GM23338 (cell line): ENCODE measurements at regions not wholly inside any gene's neighbourhood (a gene's known extent, or its start where the extent isn't known, plus 50 kb on each side); places are given as distances from the start of the nearest gene placed in this dataset.

ENCODE experiments used
- ATAC-seq: fragments of 200-7000 bp; cut with Tn5 transposase; 3 replicates; pipeline ENCODE4 v1.9.1; 2020
- DNase-seq: peaks from one replicate; pipeline ENCODE4 v3.0.0-alpha.2; 2015; ENCODE audit warnings: low spot score
- H2AFZ ChIP-seq: fragments of 200-600 bp; sonication (generic); 2 replicates; pipeline ENCODE4 v1.8.0; 2016; ENCODE audit warnings: antibody characterized with exemption, mild to moderate bottlenecking, moderate library complexity
- H3F3A ChIP-seq: fragments of 200-600 bp; sonication (generic); replicated peaks from 2 replicates; pipeline ENCODE4 v1.8.0; 2017; ENCODE audit warnings: antibody characterized with exemption, mixed run types, low read depth
- H3K27ac ChIP-seq: fragments of 200-600 bp; sonication (generic); 2 replicates; pipeline ENCODE4 v1.6.1; 2016; ENCODE audit warnings: low read depth
- H3K27me3 ChIP-seq: fragments of 200-600 bp; sonication (generic); 2 replicates; pipeline ENCODE4 v1.8.0; 2016; ENCODE audit warnings: mild to moderate bottlenecking, mixed run types, moderate library complexity; ENCODE audit not compliant: insufficient read depth
- H3K36me3 ChIP-seq: fragments of 200-600 bp; sonication (generic); 2 replicates; pipeline ENCODE4 v1.8.0; 2016; ENCODE audit warnings: mild to moderate bottlenecking; ENCODE audit not compliant: insufficient read depth
- H3K4me1 ChIP-seq: fragments of 200-600 bp; sonication (generic); 2 replicates; pipeline ENCODE4 v1.8.0; 2016; ENCODE audit warnings: mild to moderate bottlenecking, moderate library complexity; ENCODE audit not compliant: insufficient read depth
- H3K4me2 ChIP-seq: fragments of 200-600 bp; sonication (generic); 2 replicates; pipeline ENCODE4 v1.7.1; 2017; ENCODE audit warnings: mixed run types
- H3K4me3 ChIP-seq: fragments of 200-600 bp; sonication (generic); 2 replicates; pipeline ENCODE4 v1.6.1; 2016; ENCODE audit warnings: mixed run types
- H3K79me2 ChIP-seq: fragments of 200-600 bp; sonication (generic); replicated peaks from 2 replicates; pipeline ENCODE4 v1.8.0; 2017; ENCODE audit warnings: mild to moderate bottlenecking; ENCODE audit not compliant: insufficient read depth
- H3K9me2 ChIP-seq: fragments of 200-600 bp; sonication (generic); 2 replicates; pipeline ENCODE4 v1.8.0; 2017; ENCODE audit not compliant: insufficient read depth
- H4K20me1 ChIP-seq: fragments of 200-600 bp; sonication (generic); replicated peaks from 2 replicates; pipeline ENCODE4 v1.8.0; 2017; ENCODE audit warnings: mild to moderate bottlenecking; ENCODE audit not compliant: insufficient read depth
- H3K27ac Mint-ChIP-seq: 2 replicates; pipeline ENCODE4 v1.8.0; 2020; ENCODE audit warnings: inconsistent platforms, mild to moderate bottlenecking, moderate library complexity, mixed read lengths
- H3K27me3 Mint-ChIP-seq: 3 replicates; pipeline ENCODE4 v1.8.0; 2022; ENCODE audit warnings: low read depth, mild to moderate bottlenecking, moderate library complexity, mixed read lengths, inconsistent platforms; ENCODE audit not compliant: insufficient read depth, poor library complexity
- H3K36me3 Mint-ChIP-seq: 3 replicates; pipeline ENCODE4 v1.8.0; 2021; ENCODE audit warnings: low read depth, mild to moderate bottlenecking, inconsistent platforms, moderate library complexity, mixed read lengths
- H3K4me1 Mint-ChIP-seq: 3 replicates; pipeline ENCODE4 v1.8.0; 2020; ENCODE audit warnings: mild to moderate bottlenecking, inconsistent platforms, mixed read lengths
- H3K4me3 Mint-ChIP-seq: 3 replicates; pipeline ENCODE4 v1.8.0; 2021; ENCODE audit warnings: moderate library complexity, mild to moderate bottlenecking, inconsistent platforms, mixed read lengths
- H3K9me3 Mint-ChIP-seq: 3 replicates; pipeline ENCODE4 v1.8.0; 2020; ENCODE audit warnings: moderate library complexity, mild to moderate bottlenecking, inconsistent platforms, mixed read lengths
- CREB1 ChIP-seq: fragments of 250-450 bp; sonication (Bioruptor Pico); IDR thresholded peaks from 2 replicates; pipeline ENCODE4 v1.5.0; 2020; ENCODE audit warnings: low read depth, mild to moderate bottlenecking, moderate library complexity
- CTCF ChIP-seq, 2 experiments: fragments of 200-600 bp in 1 of 2; sonication (generic) in 1 of 2; conservative IDR thresholded peaks; 2 replicates each; pipeline versions ENCODE4 v1.5.1 to v1.6.1; 2016 to 2017; ENCODE audit warnings: antibody characterized with exemption in 2 of 2, low read depth in 2 of 2, mild to moderate bottlenecking in 2 of 2, moderate library complexity in 1 of 2
- ETS1 ChIP-seq: IDR thresholded peaks from 2 replicates; pipeline ENCODE4 v1.6.1; 2016; ENCODE audit warnings: antibody characterized with exemption
- EZH2 ChIP-seq: fragments of 200-600 bp; sonication (generic); IDR thresholded peaks from one replicate; pipeline ENCODE4 v1.8.0; 2017; ENCODE audit warnings: antibody characterized with exemption, mild to moderate bottlenecking, low read depth; ENCODE audit not compliant: unreplicated experiment
- EZH2phosphoT487 ChIP-seq: fragments of 200-600 bp; sonication (generic); IDR thresholded peaks from one replicate; pipeline ENCODE4 v1.8.1; 2018; ENCODE audit warnings: antibody characterized with exemption; ENCODE audit not compliant: unreplicated experiment
- JUNB ChIP-seq: IDR thresholded peaks from one replicate; pipeline ENCODE4 v1.6.1; 2016; ENCODE audit warnings: antibody characterized with exemption; ENCODE audit not compliant: unreplicated experiment
- NANOG ChIP-seq: IDR thresholded peaks from 2 replicates; pipeline ENCODE4 v1.6.1; 2016; ENCODE audit warnings: antibody characterized with exemption, borderline replicate concordance
- POLR2AphosphoS5 ChIP-seq: IDR thresholded peaks from 2 replicates; pipeline ENCODE4 v1.6.1; 2016; ENCODE audit warnings: antibody characterized with exemption, low read depth
- REST ChIP-seq: IDR thresholded peaks from one replicate; pipeline ENCODE4 v1.6.1; 2018; ENCODE audit warnings: antibody characterized with exemption; ENCODE audit not compliant: unreplicated experiment
- STAT1 ChIP-seq: IDR thresholded peaks from one replicate; pipeline ENCODE4 v1.6.1; 2016; ENCODE audit warnings: antibody characterized with exemption; ENCODE audit not compliant: unreplicated experiment
- ZNF114 ChIP-seq: fragments of 250-450 bp; sonication (Bioruptor Pico); IDR thresholded peaks from 2 replicates; pipeline ENCODE4 v1.5.0; 2020; ENCODE audit warnings: mild to moderate bottlenecking, moderate library complexity
- ZNF331 ChIP-seq: fragments of 250-450 bp; sonication (Bioruptor Pico); IDR thresholded peaks from 2 replicates; pipeline ENCODE4 v1.5.0; 2020; ENCODE audit warnings: low read depth, mild to moderate bottlenecking, moderate library complexity
- ZNF462 ChIP-seq: fragments of 250-450 bp; sonication (Bioruptor Pico); IDR thresholded peaks from 2 replicates; pipeline ENCODE4 v1.5.0; 2020; ENCODE audit warnings: mild to moderate bottlenecking, moderate library complexity

- TF ChIP-seq STAT1: no peak
- no peak for TF ChIP-seq POLR2AphosphoS5
- no peak for TF ChIP-seq ETS1
- no peak for TF ChIP-seq EZH2
- TF ChIP-seq ZNF114 (CRISPR knock-in tag): no peak
- no peak for TF ChIP-seq CREB1 (CRISPR knock-in tag)
- TF ChIP-seq REST: no peak
- TF ChIP-seq ZNF462: no peak
- TF ChIP-seq EZH2phosphoT487: no peak
- TF ChIP-seq CTCF (conservative IDR thresholded peaks at IDR 0.05; ENCODE audit: low read depth in 2 of 2): no peak
- TF ChIP-seq NANOG: no peak
- no peak for TF ChIP-seq JUNB
- TF ChIP-seq ZNF331: no peak
- H3K4me2 ChIP-seq: no peak overlapping the region
- H3K4me3 ChIP-seq: no peak overlapping the region
- H3K9me3 Mint-ChIP-seq: no peaks in the 10 kb centered on the region
- H4K20me1 ChIP-seq: no peaks in the 10 kb centered on the region
- no peaks in the 10 kb centered on the region for H3F3A ChIP-seq
- H3K27ac Mint-ChIP-seq: no peak overlapping the region
- no peak overlapping the region for H3K27ac ChIP-seq
- H2AFZ ChIP-seq: no peak overlapping the region
- H3K27me3 Mint-ChIP-seq: peaks cover 4% of the 10 kb centered on the region
- DNase-seq (no peak), ATAC-seq (no peak)
- H3K79me2 ChIP-seq: no peaks in the 10 kb centered on the region
- H3K4me3 Mint-ChIP-seq: no peak overlapping the region
- H3K27me3 ChIP-seq: no peaks in the 10 kb centered on the region
- peaks cover 13% of the 10 kb centered on the region for H3K9me2 ChIP-seq
- H3K36me3 ChIP-seq: no peaks in the 10 kb centered on the region
- no peaks in the 10 kb centered on the region for H3K4me1 ChIP-seq
- no peaks in the 10 kb centered on the region for H3K36me3 Mint-ChIP-seq
- H3K4me1 Mint-ChIP-seq: peaks cover 5% of the 10 kb centered on the region; the same call in 2 of the 3 replicates
Measured at GRCh38 chr7:25541877-25542276, 313.6 kb upstream of the NPVF start.
